Thyroid gland (tissue), 4 donors: ENCODE measurements at regions not wholly inside any gene's neighbourhood (a gene's known extent, or its start where the extent isn't known, plus 50 kb on each side); places are given as distances from the start of the nearest gene placed in this dataset.
"Not testable (repeated sequence)": the region's sequence is repeated elsewhere in the genome, so short reads cannot be mapped to it uniquely, and the experiment has no call there.

Source experiments
- DNase-seq, 2 donors: peaks; one replicate each; pipeline ENCODE4 v3.0.0-alpha.2; 2019
- H3K27ac ChIP-seq, 3 donors: fragments of 200-600 bp; sonication (generic); 1 replicate in 2 of 3; 2 replicates in 1 of 3; pipeline ENCODE4 v1.5.1; 2016 to 2019; ENCODE audit warnings: mild to moderate bottlenecking in 1 of 3, moderate library complexity in 1 of 3
- H3K27me3 ChIP-seq: fragments of 200-600 bp; sonication (generic); one replicate; pipeline ENCODE4 v1.5.1; 2019
- H3K36me3 ChIP-seq, 2 donors: fragments of 200-600 bp; sonication (generic); one replicate each; pipeline ENCODE4 v1.5.1; 2016 to 2019
- H3K4me1 ChIP-seq, 2 donors: fragments of 200-600 bp; sonication (generic); one replicate each; pipeline ENCODE4 v1.5.1; 2017 to 2019
- H3K4me3 ChIP-seq, 3 donors: fragments of 200-600 bp; sonication (generic); replicated peaks in 1 of 3; 1 replicate in 2 of 3; 2 replicates in 1 of 3; pipeline ENCODE4 v1.5.1; 2016; ENCODE audit warnings: mild to moderate bottlenecking in 1 of 3
- H3K9me3 ChIP-seq: fragments of 200-600 bp; sonication (generic); one replicate; pipeline ENCODE4 v1.5.1; 2017
- POLR2A ChIP-seq, 2 donors: fragments of 450-650 bp; IDR thresholded peaks; one replicate each; pipeline ENCODE4 v1.6.1; 2017; ENCODE audit warnings: antibody characterized with exemption in 2 of 2, mild to moderate bottlenecking in 2 of 2, moderate library complexity in 1 of 2
- WGBS, 2 donors: methylation state at CpG; one replicate each; pipeline ENCODE4 v1.1.5; 2017; 5-methylcytosine and 5-hydroxymethylcytosine counted together
- intact Hi-C: fragments of 100-400 bp; cut with DNase I; formaldehyde crosslinking; loops from one replicate; pipeline ENCODE4 v1.15.1; 2023
- TF ChIP-seq, protein P1 (sequence below), 6 experiments: fragments of 200-600 bp in 3 of 6; fragments of 450-650 bp in 3 of 6; sonication (generic) in 3 of 6; IDR thresholded peaks; one replicate each; pipeline ENCODE4 v1.5.1; 2016 to 2019; ENCODE audit warnings: antibody characterized with exemption in 6 of 6, mild to moderate bottlenecking in 2 of 6, inconsistent platforms in 1 of 6, moderate library complexity in 1 of 6

DNA sequence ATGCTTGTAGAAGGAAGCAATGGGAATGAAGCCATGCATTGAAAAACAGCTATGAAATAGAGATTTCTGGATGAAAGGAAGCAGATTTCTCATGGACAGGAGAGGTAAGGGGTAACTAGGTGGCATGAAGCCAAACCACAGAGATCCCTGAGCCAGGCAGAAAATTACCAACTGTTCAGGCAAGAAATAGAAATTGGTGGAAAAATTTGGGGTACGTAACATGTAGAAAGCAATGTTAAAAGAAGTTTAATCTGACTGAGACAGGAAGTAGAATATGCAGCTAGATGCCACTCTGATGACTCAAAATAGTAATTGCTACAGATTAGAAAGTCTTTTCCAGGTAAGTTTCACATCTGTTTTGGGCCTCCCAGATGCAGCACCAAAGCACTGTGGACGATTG lies 928.5 kb upstream of the CELF4 start:
- 36% methylated on average over 2 of the region's 2 CpGs for WGBS, 2 donors
- Histone ChIP-seq H3K9me3 (no peaks in the 10 kb centered on the region), H3K36me3 (no peaks in the 10 kb centered on the region), H3K4me3 (no peak overlapping the region), H3K4me1 (no peaks in the 10 kb centered on the region), H3K27ac (no peak overlapping the region), H3K27me3 (no peaks in the 10 kb centered on the region)
- intact Hi-C loops, result no loop called here
- TF ChIP-seq, protein P1, sequence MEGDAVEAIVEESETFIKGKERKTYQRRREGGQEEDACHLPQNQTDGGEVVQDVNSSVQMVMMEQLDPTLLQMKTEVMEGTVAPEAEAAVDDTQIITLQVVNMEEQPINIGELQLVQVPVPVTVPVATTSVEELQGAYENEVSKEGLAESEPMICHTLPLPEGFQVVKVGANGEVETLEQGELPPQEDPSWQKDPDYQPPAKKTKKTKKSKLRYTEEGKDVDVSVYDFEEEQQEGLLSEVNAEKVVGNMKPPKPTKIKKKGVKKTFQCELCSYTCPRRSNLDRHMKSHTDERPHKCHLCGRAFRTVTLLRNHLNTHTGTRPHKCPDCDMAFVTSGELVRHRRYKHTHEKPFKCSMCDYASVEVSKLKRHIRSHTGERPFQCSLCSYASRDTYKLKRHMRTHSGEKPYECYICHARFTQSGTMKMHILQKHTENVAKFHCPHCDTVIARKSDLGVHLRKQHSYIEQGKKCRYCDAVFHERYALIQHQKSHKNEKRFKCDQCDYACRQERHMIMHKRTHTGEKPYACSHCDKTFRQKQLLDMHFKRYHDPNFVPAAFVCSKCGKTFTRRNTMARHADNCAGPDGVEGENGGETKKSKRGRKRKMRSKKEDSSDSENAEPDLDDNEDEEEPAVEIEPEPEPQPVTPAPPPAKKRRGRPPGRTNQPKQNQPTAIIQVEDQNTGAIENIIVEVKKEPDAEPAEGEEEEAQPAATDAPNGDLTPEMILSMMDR (IDR thresholded peaks at IDR 0.05), result no peak
- no peak for TF ChIP-seq POLR2A (IDR thresholded peaks at IDR 0.05)
- DNase-seq, result no peak

DNA sequence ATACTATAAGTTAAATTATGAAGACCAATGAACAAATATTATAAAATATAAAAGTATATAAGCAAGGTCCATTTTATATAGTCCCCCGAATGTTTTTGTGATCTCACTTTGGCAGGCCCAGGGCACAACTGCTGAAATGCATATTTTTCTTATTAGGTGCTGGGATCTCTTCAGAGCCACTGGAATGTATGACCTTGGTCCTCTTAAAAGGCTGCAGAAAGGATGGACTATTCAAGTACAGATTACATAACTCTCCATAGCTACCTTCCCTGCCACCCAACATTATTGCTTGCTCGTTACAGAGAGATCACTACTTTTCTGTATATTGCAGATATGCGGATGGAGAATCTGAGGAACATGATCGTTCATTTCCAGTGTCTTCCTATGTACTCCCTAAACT lies 925.6 kb upstream of the CELF4 start:
- intact Hi-C loops, result no loop called here
- no peak for TF ChIP-seq POLR2A (IDR thresholded peaks at IDR 0.05)
- TF ChIP-seq, protein P1 (IDR thresholded peaks at IDR 0.05), result no peak
- DNase-seq, result no peak

DNA sequence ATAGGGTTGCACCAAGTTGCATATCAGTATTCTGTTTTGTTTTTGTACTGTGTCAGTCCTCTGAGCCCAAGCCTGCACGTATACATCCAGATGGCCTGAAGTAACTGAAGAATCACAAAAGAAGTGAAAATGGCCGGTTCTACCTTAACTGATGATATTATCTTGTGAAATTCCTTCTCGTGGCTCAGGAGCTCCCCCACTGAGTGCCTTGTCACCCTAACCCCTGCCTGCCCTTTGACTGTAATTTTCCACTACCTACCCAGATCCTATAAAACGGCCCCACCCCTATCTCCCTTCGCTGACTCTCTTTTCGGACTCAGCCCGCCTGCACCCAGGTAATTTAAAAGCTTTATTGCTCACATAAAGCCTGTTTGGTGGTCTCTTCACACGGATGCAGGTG lies 924.1 kb upstream of the CELF4 start:
- WGBS, 2 donors, result 78 to 81% methylated on average over 8 of the region's 8 CpGs
- not testable (repeated sequence) for H3K4me3 ChIP-seq

More for the DNA sequence above, 925.6 kb upstream of the CELF4 start:
- Histone ChIP-seq H3K4me1 (no peaks in the 10 kb centered on the region), H3K9me3 (no peaks in the 10 kb centered on the region), H3K4me3 (no peak overlapping the region), H3K27ac (no peak overlapping the region), H3K36me3 (no peaks in the 10 kb centered on the region), H3K27me3 (no peaks in the 10 kb centered on the region)
- WGBS, 2 donors, result 91 to 94% methylated on average over 4 of the region's 4 CpGs

DNA sequence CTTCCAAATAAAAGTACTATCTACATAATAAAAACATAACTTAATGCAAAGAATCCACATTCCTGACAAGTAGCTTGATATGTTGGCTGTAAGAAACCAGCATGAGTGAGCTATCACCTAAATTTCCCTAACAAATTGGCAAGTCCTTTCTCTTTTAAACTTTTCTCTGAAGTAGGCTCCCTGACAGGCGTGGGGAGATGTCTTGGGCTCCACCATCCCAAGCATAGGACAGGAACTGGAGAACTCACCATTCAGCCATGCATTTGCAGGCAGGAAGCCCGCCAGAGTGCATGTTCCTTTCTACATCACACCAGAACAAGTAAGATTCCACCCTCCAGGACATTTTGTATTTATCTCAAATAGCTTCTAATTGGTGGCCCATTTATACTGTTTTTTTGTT lies 921.9 kb upstream of the CELF4 start:
- Histone ChIP-seq H3K4me1 (no peaks in the 10 kb centered on the region), H3K27me3 (no peaks in the 10 kb centered on the region), H3K4me3 (no peak overlapping the region), H3K27ac (no peak overlapping the region), H3K9me3 (no peaks in the 10 kb centered on the region), H3K36me3 (no peaks in the 10 kb centered on the region)
- WGBS, 2 donors, result 80 to 88% methylated on average over 2 of the region's 2 CpGs
- TF ChIP-seq, protein P1 (IDR thresholded peaks at IDR 0.05), result no peak
- TF ChIP-seq POLR2A (IDR thresholded peaks at IDR 0.05), result no peak
- intact Hi-C loops, result no loop called here
- DNase-seq, result no peak

More for the DNA sequence above, 924.1 kb upstream of the CELF4 start:
- H3K36me3 ChIP-seq, DNase-seq, H3K4me1 ChIP-seq, H3K27me3 ChIP-seq, H3K9me3 ChIP-seq, H3K27ac ChIP-seq, intact Hi-C loops: not testable (repeated sequence)

DNA sequence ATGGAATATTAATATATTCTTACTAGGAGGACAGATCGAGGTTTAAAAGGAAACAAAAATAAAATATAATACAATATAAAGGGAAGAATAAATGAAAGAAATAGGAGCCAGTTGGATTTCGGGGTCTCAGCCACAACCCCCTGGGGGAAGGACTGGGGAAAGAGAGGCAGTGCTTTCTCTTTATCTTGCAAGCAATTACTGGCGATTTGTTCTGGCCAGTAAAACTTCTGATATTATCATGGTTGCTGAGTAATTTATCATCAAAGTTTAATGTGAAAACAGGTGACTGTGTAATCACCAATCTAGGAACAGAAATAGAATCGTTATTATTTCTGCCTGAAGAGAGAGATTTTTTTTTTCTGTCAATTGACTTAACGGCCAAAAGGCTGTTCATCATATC lies 917.7 kb upstream of the CELF4 start:
- Histone ChIP-seq H3K27ac (no peak overlapping the region), H3K4me1 (no peaks in the 10 kb centered on the region), H3K9me3 (no peaks in the 10 kb centered on the region), H3K4me3 (no peak overlapping the region), H3K36me3 (no peaks in the 10 kb centered on the region), H3K27me3 (no peaks in the 10 kb centered on the region)
- DNase-seq, result no peak
- 72 to 78% methylated on average over 5 of the region's 5 CpGs for WGBS, 2 donors
- TF ChIP-seq, protein P1 (IDR thresholded peaks at IDR 0.05), result no peak
- no peak for TF ChIP-seq POLR2A (IDR thresholded peaks at IDR 0.05)
- intact Hi-C loops, result no loop called here

DNA sequence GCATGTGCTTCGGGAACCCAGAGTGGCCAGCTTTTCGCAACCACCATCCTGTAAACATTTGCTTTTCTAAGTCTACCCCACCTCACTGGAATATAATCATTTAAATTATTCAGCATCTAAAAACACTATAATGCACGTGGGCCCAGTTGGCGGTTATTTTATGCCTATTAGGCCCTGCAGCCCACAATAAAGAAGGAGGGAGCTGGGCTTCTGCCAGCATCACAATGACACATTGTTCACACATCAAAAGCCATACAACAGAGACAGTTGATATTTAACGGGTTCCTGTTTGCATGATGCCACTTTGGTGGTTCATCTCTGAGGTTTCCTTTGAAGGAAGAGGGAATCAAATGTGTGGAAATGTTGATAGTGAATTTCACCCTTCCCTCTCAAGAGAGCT lies 916.0 kb upstream of the CELF4 start:
- intact Hi-C loops, result no loop called here

More for the DNA sequence above, 916.0 kb upstream of the CELF4 start:
- Histone ChIP-seq H3K9me3 (no peaks in the 10 kb centered on the region), H3K4me1 (no peaks in the 10 kb centered on the region), H3K27me3 (no peaks in the 10 kb centered on the region), H3K36me3 (no peaks in the 10 kb centered on the region), H3K27ac (no peak overlapping the region), H3K4me3 (no peak overlapping the region)
- TF ChIP-seq, protein P1 (IDR thresholded peaks at IDR 0.05), result no peak
- no peak for TF ChIP-seq POLR2A (IDR thresholded peaks at IDR 0.05)
- DNase-seq, result no peak
- 82 to 85% methylated on average over 5 of the region's 5 CpGs for WGBS, 2 donors
